Spleen (tissue), 7 donors: ENCODE measurements at regions not wholly inside any gene's neighbourhood (a gene's known extent, or its start where the extent isn't known, plus 50 kb on each side); places are given as distances from the start of the nearest gene placed in this dataset.

ENCODE experiments used
- POLR2AphosphoS5 ChIP-seq, 3 donors: sonication (generic); formaldehyde crosslinking; IDR thresholded peaks; one replicate each; pipeline ENCODE4 v1.5.1; 2017; ENCODE audit warnings: antibody characterized with exemption in 3 of 3
- TF ChIP-seq, protein P1 (sequence below), 11 experiments: fragments of 200-600 bp in 7 of 11; fragments of 450-650 bp in 4 of 11; sonication (generic) in 4 of 11; IDR thresholded peaks in 8 of 11; conservative IDR thresholded peaks in 3 of 11; 1 replicate in 7 of 11; 2 replicates in 4 of 11; pipeline versions ENCODE4 v1.4.0 to v1.8.0; 2016 to 2021; ENCODE audit warnings: antibody characterized with exemption in 11 of 11, inconsistent platforms in 4 of 11, mild to moderate bottlenecking in 1 of 11
- donor health status: DM: no; HTN: no; CAD: no; lungs with moderate emphysema.
- donor health status: DM: no; HTN: no; CAD: no.
- donor health status: DM: no; HTN: no; CAD: no.

DNA sequence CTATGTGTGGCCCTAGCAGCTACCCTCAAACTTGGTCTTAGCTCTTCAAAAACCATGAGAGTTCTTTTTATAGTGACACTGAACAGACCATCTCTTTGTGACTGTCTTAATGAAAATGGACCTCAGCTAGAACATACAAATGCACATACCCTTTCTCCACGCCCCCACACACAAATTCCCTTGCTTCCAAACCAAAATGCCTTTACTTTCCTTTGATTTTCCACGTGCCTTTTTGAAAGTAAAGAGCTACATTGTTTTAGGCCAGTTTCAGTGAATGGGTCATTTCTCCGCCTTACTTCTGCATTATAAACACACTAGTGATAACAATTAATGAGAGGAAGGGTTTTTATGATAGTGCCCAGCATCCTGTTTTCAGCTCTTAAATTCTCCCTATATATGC, 105.8 kb upstream of the EFNA5 start:
- TF ChIP-seq, protein P1, sequence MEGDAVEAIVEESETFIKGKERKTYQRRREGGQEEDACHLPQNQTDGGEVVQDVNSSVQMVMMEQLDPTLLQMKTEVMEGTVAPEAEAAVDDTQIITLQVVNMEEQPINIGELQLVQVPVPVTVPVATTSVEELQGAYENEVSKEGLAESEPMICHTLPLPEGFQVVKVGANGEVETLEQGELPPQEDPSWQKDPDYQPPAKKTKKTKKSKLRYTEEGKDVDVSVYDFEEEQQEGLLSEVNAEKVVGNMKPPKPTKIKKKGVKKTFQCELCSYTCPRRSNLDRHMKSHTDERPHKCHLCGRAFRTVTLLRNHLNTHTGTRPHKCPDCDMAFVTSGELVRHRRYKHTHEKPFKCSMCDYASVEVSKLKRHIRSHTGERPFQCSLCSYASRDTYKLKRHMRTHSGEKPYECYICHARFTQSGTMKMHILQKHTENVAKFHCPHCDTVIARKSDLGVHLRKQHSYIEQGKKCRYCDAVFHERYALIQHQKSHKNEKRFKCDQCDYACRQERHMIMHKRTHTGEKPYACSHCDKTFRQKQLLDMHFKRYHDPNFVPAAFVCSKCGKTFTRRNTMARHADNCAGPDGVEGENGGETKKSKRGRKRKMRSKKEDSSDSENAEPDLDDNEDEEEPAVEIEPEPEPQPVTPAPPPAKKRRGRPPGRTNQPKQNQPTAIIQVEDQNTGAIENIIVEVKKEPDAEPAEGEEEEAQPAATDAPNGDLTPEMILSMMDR (IDR thresholded peaks at IDR 0.05 in 8 of 11, conservative IDR thresholded peaks at IDR 0.05 in 3 of 11): no peak
- no peak for TF ChIP-seq POLR2AphosphoS5 (IDR thresholded peaks at IDR 0.05)
